Ureter (tissue), 1 donor: ENCODE measurements at regions not wholly inside any gene's neighbourhood (a gene's known extent, or its start where the extent isn't known, plus 50 kb on each side); places are given as distances from the start of the nearest gene placed in this dataset.
"Not testable (repeated sequence)": the region's sequence is repeated elsewhere in the genome, so short reads cannot be mapped to it uniquely, and the experiment has no call there.

Experiments used
- DNase-seq: peaks from one replicate; pipeline ENCODE4 v3.0.0-alpha.2; 2020; ENCODE audit warnings: low spot score
- donor health status: DM: yes; HTN: yes; CAD: no.

DNA sequence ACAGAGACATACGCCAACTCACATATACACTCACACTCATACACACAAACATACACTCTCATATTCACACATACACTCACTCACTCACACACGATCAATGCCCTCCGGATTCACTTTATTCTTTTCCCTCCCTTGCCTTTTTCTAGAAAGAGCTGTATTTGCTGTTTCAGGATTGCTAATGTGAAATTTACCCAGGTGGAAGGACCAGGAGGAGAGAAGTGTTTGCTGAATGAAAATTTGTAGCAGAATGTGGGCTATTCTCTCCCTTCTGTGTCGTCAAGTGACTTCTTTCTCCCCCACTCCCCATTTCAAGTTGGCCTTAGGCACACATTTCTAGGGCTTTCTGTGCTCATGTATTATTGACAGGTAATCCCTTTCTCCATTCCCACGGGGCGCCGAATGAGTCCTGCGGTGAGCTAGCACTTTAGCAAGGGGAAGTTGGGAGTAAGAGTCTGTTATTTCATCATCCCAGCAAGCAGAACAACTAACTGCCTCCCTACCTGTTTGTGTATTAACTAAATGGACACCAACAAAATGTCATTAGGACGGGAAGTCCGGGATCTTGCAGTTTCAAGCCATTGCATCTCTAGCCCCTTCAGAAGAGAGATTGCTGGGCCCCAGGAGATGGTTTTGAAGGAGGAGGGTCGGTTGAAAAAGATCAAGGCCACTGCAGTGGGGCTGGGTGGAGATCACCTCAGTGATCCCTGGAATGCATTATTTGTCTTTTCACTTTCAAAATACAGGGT lies 97.1 kb upstream of the TAF11L2 start:
- no peak for DNase-seq

- DNase-seq, result no peak
Observed at GRCh38 chr5:17401470-17402288, 96.4 kb upstream of the TAF11L2 start.

- DNase-seq, result no peak
Observed at GRCh38 chr5:17402289-17403121, 95.5 kb upstream of the TAF11L2 start.

DNA sequence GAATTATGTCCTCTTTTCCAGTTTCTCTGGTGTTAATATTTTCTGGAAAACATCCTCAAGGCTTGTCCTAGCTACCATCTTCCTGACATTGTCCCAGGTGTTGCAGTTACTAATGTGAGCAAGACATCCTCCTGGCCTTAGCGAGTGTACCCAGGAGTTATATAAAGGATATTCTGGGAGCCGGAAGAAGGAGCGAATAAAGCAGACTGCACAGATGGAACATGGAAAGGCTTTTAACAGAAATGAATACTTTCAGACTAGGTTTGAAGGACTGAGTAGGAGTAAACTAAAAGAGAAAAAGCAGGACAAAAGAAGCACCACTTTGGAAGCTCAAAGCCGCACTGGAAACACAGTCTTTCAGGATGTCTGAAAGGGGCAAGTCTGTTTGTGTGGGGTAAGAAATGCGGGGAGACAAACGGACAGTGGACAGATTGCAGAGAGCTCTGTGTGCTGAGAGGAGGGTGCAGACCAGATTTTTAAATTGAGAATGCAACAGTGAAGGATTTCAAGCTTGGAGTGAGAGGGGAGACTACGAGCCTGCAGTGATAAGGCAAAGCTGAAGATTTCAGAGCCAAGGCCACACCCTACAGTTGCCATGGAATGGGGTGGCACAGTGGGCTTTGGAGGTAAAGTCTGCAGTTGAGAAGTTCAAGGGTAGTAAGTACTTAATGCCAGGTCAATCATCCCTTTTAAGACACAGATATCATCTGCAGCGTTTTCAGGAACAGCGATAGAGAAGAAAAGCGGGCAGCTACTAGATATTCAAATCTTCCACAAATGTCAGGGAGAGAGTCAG lies 94.1 kb upstream of the TAF11L2 start:
- no peak for DNase-seq

- no peak for DNase-seq
Observed at GRCh38 chr5:17405976-17406375, 92.1 kb upstream of the TAF11L2 start.

DNA sequence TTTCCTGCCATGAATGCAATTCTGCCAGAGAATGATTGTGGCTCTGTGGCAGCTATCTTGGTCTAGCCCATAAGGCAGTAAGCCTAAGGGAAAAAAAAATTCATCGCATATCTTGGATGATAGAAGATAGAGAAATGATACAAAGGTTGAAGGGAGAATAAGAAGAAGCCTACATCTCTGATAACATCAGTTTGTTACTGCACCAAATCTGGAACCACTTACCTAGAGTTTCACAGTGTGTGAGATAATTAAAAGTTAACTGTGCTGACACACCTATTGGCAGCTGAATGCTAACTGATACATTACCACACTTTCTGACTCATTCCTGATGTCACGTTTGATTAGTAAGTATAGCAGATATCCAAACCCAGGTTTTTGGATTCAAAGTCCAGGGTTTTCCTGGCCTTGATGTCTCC lies 91.6 kb upstream of the TAF11L2 start:
- DNase-seq, result no peak

- DNase-seq, result no peak
Observed at GRCh38 chr5:17411436-17412402, 86.3 kb upstream of the TAF11L2 start.

GRCh38 chr5:17412760-17413671 lies 85.0 kb upstream of the TAF11L2 start:
- no peak for DNase-seq

- DNase-seq, result no peak
Observed at GRCh38 chr5:17413691-17414090, 84.3 kb upstream of the TAF11L2 start.

DNA sequence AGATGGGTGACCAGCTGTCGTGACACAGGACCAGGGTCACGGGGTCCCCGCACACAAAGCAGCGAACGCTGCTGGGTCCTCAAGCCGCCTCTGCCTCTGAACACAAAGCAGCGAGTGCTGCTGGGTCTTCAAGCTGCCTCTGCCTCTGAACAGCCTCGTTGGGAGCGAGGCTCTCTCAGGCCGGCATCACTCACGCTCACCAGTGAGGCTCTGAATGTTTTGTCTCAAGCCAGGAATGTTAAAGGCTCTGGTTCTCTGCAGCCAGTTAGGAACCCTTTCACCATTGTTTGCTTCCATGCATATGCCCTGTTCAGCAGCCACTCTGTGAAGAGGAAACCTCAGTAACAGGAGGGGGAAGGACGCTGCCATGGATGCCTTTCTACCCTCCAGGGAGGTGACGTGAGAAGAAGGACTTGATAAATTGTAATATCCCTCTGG lies 82.7 kb upstream of the TAF11L2 start:
- no peak for DNase-seq

- DNase-seq, result not testable (repeated sequence)
Observed at GRCh38 chr5:17416374-17416773, 81.7 kb upstream of the TAF11L2 start.

DNA sequence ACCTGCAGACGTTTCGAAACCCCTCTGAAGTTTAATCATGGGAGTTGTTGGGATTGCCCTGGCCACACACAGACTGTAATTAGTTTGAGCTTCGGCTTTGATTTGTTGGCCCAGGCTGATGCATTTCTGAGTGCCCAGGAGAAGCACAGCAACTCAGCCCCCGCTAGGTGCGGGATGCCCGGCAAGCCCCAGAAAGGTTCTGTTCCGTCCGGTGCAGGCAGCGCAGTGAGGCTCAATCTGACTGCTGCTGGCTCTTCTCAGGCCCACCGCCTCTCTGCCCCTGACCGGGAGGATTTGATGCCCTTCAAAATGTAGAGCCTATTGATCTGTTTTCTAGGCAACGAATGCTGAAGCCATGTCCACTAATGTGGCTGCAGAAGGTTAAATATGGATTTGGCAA lies 73.4 kb upstream of the TAF11L2 start:
- DNase-seq, result no peak

- DNase-seq, result no peak
Observed at GRCh38 chr5:17425385-17426070, 72.5 kb upstream of the TAF11L2 start.

- no peak for DNase-seq
Observed at GRCh38 chr5:17426104-17426749, 71.8 kb upstream of the TAF11L2 start.

- DNase-seq, result no peak
Observed at GRCh38 chr5:17428176-17428800, 69.7 kb upstream of the TAF11L2 start.

GRCh38 chr5:17429353-17429752 lies 68.7 kb upstream of the TAF11L2 start:
- DNase-seq, result no peak

GRCh38 chr5:17430241-17430640 lies 67.8 kb upstream of the TAF11L2 start:
- DNase-seq, result no peak
